ENCODE measurements at regions not wholly inside any gene's neighbourhood (a gene's known extent, or its start where the extent isn't known, plus 50 kb on each side); places are given as distances from the start of the nearest gene placed in this dataset.

DNA sequence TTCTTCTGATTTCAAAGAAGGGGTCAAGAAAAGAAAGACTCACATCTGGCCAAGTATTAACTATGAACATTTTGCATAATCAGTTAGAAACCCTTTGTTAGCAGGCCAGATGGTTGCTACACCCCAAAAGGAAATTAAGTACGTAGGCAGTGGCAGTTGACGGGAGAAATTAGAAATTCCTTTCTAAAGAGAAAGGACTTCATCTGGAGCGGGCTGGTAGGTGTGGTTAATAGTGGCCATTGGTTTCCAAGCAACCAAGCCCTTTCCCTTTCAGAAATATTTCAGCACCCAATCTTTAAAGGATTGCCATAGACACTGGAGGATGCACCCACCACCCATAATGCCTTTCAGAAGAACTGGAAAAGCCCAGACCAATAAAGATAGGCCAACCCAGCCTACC is 235.7 kb upstream of the LDB2 start:
- TF ChIP-seq CTCF (conservative IDR thresholded peaks at IDR 0.05; ENCODE audit: low read depth, low read length), result no peak
- TF ChIP-seq EZH2 (IDR thresholded peaks at IDR 0.05; ENCODE audit: low read length, unreplicated experiment), result no peak
- no peak for TF ChIP-seq EZH2phosphoT487 (IDR thresholded peaks at IDR 0.05; ENCODE audit: borderline replicate concordance, low read length)
